ENCODE measurements at regions not wholly inside any gene's neighbourhood (a gene's known extent, or its start where the extent isn't known, plus 50 kb on each side); places are given as distances from the start of the nearest gene placed in this dataset.

DNA sequence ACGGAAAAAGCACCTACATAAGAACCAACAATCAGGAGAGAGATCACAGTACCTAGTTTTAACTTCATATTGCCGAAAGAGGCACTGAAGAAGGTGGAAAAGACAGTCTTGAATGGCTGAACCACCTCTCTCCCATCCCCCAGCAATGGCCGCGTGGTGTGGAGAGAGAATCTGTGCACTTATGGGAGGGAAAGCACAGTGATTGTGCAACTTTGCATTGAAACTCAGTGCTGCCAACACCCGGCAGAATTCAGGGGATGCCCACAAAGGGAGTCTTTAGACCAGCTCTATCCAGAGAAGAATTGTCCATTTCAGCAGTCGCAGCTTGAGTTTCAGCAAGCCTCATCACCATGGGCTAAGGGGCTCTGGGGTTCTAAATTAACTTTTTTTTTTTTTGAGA lies 186.3 kb upstream of the USP25 start:
- TF ChIP-seq, protein P1, sequence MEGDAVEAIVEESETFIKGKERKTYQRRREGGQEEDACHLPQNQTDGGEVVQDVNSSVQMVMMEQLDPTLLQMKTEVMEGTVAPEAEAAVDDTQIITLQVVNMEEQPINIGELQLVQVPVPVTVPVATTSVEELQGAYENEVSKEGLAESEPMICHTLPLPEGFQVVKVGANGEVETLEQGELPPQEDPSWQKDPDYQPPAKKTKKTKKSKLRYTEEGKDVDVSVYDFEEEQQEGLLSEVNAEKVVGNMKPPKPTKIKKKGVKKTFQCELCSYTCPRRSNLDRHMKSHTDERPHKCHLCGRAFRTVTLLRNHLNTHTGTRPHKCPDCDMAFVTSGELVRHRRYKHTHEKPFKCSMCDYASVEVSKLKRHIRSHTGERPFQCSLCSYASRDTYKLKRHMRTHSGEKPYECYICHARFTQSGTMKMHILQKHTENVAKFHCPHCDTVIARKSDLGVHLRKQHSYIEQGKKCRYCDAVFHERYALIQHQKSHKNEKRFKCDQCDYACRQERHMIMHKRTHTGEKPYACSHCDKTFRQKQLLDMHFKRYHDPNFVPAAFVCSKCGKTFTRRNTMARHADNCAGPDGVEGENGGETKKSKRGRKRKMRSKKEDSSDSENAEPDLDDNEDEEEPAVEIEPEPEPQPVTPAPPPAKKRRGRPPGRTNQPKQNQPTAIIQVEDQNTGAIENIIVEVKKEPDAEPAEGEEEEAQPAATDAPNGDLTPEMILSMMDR (IDR thresholded peaks at IDR 0.05; ENCODE audit: borderline replicate concordance, extremely low read depth, low read length, poor library complexity, severe bottlenecking), result no peak
- TF ChIP-seq EZH2 (IDR thresholded peaks at IDR 0.05; ENCODE audit: borderline replicate concordance, low read depth, low read length, severe bottlenecking), result no peak

All from DND-41 (cell line).